Forelimb muscle (tissue), 1 donor: ENCODE measurements at regions not wholly inside any gene's neighbourhood (a gene's known extent, or its start where the extent isn't known, plus 50 kb on each side); places are given as distances from the start of the nearest gene placed in this dataset.

Experiments used
- DNase-seq: peaks from one replicate; pipeline ENCODE4 v3.0.0-alpha.2; 2013; ENCODE audit warnings: low read depth

GRCh38 chr2:67041051-67041450 is 356.1 kb upstream of the ETAA1 start:
- no peak for DNase-seq

- DNase-seq = no peak
Observed at GRCh38 chr2:67043781-67044478, 353.2 kb upstream of the ETAA1 start.

GRCh38 chr2:67046591-67046990 is 350.5 kb upstream of the ETAA1 start:
- no peak for DNase-seq

- DNase-seq = no peak
Observed at GRCh38 chr2:67048314-67048713, 348.8 kb upstream of the ETAA1 start.

GRCh38 chr2:67050622-67051021 is 346.5 kb upstream of the ETAA1 start:
- no peak for DNase-seq

GRCh38 chr2:67054728-67055127 is 342.4 kb upstream of the ETAA1 start:
- DNase-seq = no peak

GRCh38 chr2:67055387-67056304 is 341.5 kb upstream of the ETAA1 start:
- DNase-seq = no peak

- no peak for DNase-seq
Observed at GRCh38 chr2:67057123-67057522, 340.0 kb upstream of the ETAA1 start.

- DNase-seq = no peak
Observed at GRCh38 chr2:67057901-67058703, 339.0 kb upstream of the ETAA1 start.

- no peak for DNase-seq
Observed at GRCh38 chr2:67065046-67065445, 332.1 kb upstream of the ETAA1 start.

GRCh38 chr2:67066782-67067181 is 330.4 kb upstream of the ETAA1 start:
- DNase-seq = no peak

- no peak for DNase-seq
Observed at GRCh38 chr2:67067656-67068055, 329.5 kb upstream of the ETAA1 start.

- no peak for DNase-seq
Observed at GRCh38 chr2:67070826-67071225, 326.3 kb upstream of the ETAA1 start.

- no peak for DNase-seq
Observed at GRCh38 chr2:67075056-67075455, 322.1 kb upstream of the ETAA1 start.

GRCh38 chr2:67075530-67076238 is 321.4 kb upstream of the ETAA1 start:
- no peak for DNase-seq

GRCh38 chr2:67076239-67076624 is 320.9 kb upstream of the ETAA1 start:
- no peak for DNase-seq

- DNase-seq = no peak
Observed at GRCh38 chr2:67079729-67080128, 317.4 kb upstream of the ETAA1 start.

GRCh38 chr2:67082813-67083212 is 314.3 kb upstream of the ETAA1 start:
- DNase-seq = no peak

- peak; percentile 54 for DNase-seq
Observed at GRCh38 chr2:67083951-67084350, 313.2 kb upstream of the ETAA1 start.

- DNase-seq = no peak
Observed at GRCh38 chr2:67085146-67085545, 312.0 kb upstream of the ETAA1 start.

- DNase-seq = no peak
Observed at GRCh38 chr2:67091681-67092080, 305.5 kb upstream of the ETAA1 start.

- DNase-seq = no peak
Observed at GRCh38 chr2:67095121-67095520, 302.0 kb upstream of the ETAA1 start.
